Loucy (cell line): ENCODE measurements at regions not wholly inside any gene's neighbourhood (a gene's known extent, or its start where the extent isn't known, plus 50 kb on each side); places are given as distances from the start of the nearest gene placed in this dataset.
A peak's percentile ranks its signal among the peaks of the same experiment; 100 is the strongest.

Experiments
- H2AFZ ChIP-seq: fragments of 200-600 bp; sonication (generic); 2 replicates; pipeline ENCODE4 v1.6.0; 2016; ENCODE audit warnings: antibody characterized with exemption, mild to moderate bottlenecking, low read length, moderate library complexity
- H3F3A ChIP-seq: fragments of 200-600 bp; 2 replicates; pipeline ENCODE4 v1.6.0; 2016; ENCODE audit warnings: antibody characterized with exemption, low read depth, mild to moderate bottlenecking
- H3K27me3 ChIP-seq: fragments of 200-600 bp; sonication (generic); 2 replicates; pipeline ENCODE4 v1.6.1; 2014; ENCODE audit warnings: low read length, mild to moderate bottlenecking; ENCODE audit not compliant: insufficient read depth, poor library complexity, severe bottlenecking
- H3K36me3 ChIP-seq: fragments of 200-600 bp; sonication (generic); 2 replicates; pipeline ENCODE4 v1.6.1; 2016; ENCODE audit warnings: low read length; ENCODE audit not compliant: insufficient read depth
- H3K4me1 ChIP-seq: fragments of 200-600 bp; sonication (generic); 2 replicates; pipeline ENCODE4 v1.5.1; 2014; ENCODE audit warnings: low read length, mild to moderate bottlenecking; ENCODE audit not compliant: insufficient read depth, poor library complexity, severe bottlenecking
- H3K4me2 ChIP-seq: fragments of 200-600 bp; sonication (generic); 2 replicates; pipeline ENCODE4 v1.6.0; 2014; ENCODE audit warnings: antibody characterized with exemption, low read length, low read depth, mild to moderate bottlenecking; ENCODE audit not compliant: poor library complexity, severe bottlenecking
- H3K4me3 ChIP-seq: fragments of 200-600 bp; sonication (generic); 2 replicates; pipeline ENCODE4 v1.5.1; 2014; ENCODE audit warnings: low read length, mild to moderate bottlenecking, mixed read lengths; ENCODE audit not compliant: poor library complexity, severe bottlenecking
- H3K79me2 ChIP-seq: fragments of 200-600 bp; sonication (generic); 2 replicates; pipeline ENCODE4 v1.6.1; 2014; ENCODE audit warnings: low read length; ENCODE audit not compliant: insufficient read depth
- H3K9ac ChIP-seq: fragments of 200-600 bp; sonication (generic); 2 replicates; pipeline ENCODE4 v1.6.0; 2014; ENCODE audit warnings: mild to moderate bottlenecking, low read depth, low read length, moderate library complexity; ENCODE audit not compliant: poor library complexity, severe bottlenecking
- H3K9me2 ChIP-seq: fragments of 200-600 bp; sonication (generic); replicated peaks from 2 replicates; pipeline ENCODE4 v1.6.1; 2016; ENCODE audit warnings: low read depth, low read length, mixed read lengths
- H3K9me3 ChIP-seq: fragments of 200-600 bp; sonication (generic); 2 replicates; pipeline ENCODE4 v1.6.1; 2014; ENCODE audit warnings: mild to moderate bottlenecking, antibody characterized with exemption, low read length, low read depth; ENCODE audit not compliant: insufficient read depth
- H4K20me1 ChIP-seq: fragments of 200-600 bp; sonication (generic); 2 replicates; pipeline ENCODE4 v1.6.0; 2014; ENCODE audit warnings: antibody characterized with exemption, low read length, mild to moderate bottlenecking; ENCODE audit not compliant: insufficient read depth, poor library complexity, severe bottlenecking
- CTCF ChIP-seq: fragments of 200-600 bp; sonication (generic); conservative IDR thresholded peaks from 2 replicates; pipeline ENCODE4 v1.5.1; 2014; ENCODE audit warnings: mild to moderate bottlenecking, antibody characterized with exemption, low read length
- EZH2phosphoT487 ChIP-seq: fragments of 200-600 bp; IDR thresholded peaks from 2 replicates; pipeline ENCODE4 v1.6.1; 2018; ENCODE audit warnings: antibody characterized with exemption, mild to moderate bottlenecking, moderate library complexity, borderline replicate concordance

DNA sequence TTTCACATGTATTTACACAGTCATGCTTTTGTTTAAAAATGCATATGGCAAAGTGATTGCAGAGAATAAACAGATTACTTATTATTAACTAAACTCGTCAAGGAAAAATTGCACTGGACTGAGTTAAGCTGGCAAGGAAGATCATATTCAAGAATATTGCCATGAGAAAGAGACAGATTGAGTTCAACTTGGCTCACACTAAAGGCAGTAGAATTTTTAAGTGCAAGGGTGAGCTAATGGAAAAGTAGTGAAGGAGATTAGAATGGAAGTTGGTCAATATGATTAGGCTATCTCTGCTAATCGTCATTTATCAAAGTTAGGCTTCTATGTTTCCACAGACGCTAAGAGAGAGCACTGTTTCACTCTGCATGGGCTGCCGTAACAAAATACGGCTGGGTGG, 557.6 kb downstream of the PRR16 start:
- H2AFZ ChIP-seq, result no peak overlapping the region
- H3K36me3 ChIP-seq, result no peaks in the 10 kb centered on the region
- H4K20me1 ChIP-seq, result no peaks in the 10 kb centered on the region
- no peaks in the 10 kb centered on the region for H3K27me3 ChIP-seq
- no peaks in the 10 kb centered on the region for H3K9me2 ChIP-seq
- no peaks in the 10 kb centered on the region for H3K79me2 ChIP-seq
- H3F3A ChIP-seq, result no peaks in the 10 kb centered on the region
- H3K4me1 ChIP-seq, result peaks cover 20% of the 10 kb centered on the region
- H3K4me2 ChIP-seq, result no peak overlapping the region
- TF ChIP-seq EZH2phosphoT487, result no peak
- TF ChIP-seq CTCF, result no peak
- H3K9me3 ChIP-seq, result no peaks in the 10 kb centered on the region
- H3K9ac ChIP-seq, result no peak overlapping the region
- H3K4me3 ChIP-seq, result no peak overlapping the region

- Histone ChIP-seq H3K79me2 (no peaks in the 10 kb centered on the region), H3K9ac (peak overlapping the region; percentile 56), H3K9me2 (no peaks in the 10 kb centered on the region), H2AFZ (no peak overlapping the region; the same call in 1 of the 2 replicates), H3K27me3 (no peaks in the 10 kb centered on the region), H3K4me2 (peak overlapping the region; percentile 40), H4K20me1 (no peaks in the 10 kb centered on the region), H3K4me1 (peaks cover 20% of the 10 kb centered on the region), H3F3A (no peaks in the 10 kb centered on the region), H3K4me3 (peak overlapping the region; percentile 28), H3K36me3 (no peaks in the 10 kb centered on the region), H3K9me3 (no peaks in the 10 kb centered on the region)
- TF ChIP-seq EZH2phosphoT487, result no peak
- no peak for TF ChIP-seq CTCF
Measured at GRCh38 chr5:121024416-121025311, 560.6 kb downstream of the PRR16 start.

DNA sequence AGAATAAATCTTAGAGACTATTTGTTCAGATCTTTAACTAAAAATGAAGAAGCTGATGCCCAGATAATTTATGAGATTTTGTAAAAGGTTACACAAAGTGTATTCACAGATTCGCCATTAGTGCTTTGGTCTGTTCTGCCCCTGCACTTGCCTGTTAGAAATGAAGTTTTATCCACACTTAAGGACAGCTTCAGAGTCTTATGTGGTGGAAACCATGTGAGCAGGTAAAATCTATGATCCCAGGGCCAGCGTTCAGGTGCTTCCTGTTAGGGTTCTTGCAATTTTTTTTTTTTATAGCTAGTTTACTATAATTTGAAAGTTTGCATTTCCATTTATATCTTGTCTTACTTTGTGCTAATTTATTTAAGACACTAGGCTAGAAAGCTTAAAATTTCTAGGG, 561.6 kb downstream of the PRR16 start:
- H3F3A ChIP-seq, result no peaks in the 10 kb centered on the region
- no peaks in the 10 kb centered on the region for H4K20me1 ChIP-seq
- peaks cover 20% of the 10 kb centered on the region for H3K4me1 ChIP-seq
- H3K9ac ChIP-seq, result peak overlapping the region; percentile 56
- H3K9me2 ChIP-seq, result no peaks in the 10 kb centered on the region
- H3K27me3 ChIP-seq, result no peaks in the 10 kb centered on the region
- peak overlapping the region; percentile 28 for H3K4me3 ChIP-seq
- peak overlapping the region; percentile 40 for H3K4me2 ChIP-seq
- H3K9me3 ChIP-seq, result no peaks in the 10 kb centered on the region
- H3K79me2 ChIP-seq, result no peaks in the 10 kb centered on the region
- TF ChIP-seq CTCF (no peak), EZH2phosphoT487 (no peak)
- no peaks in the 10 kb centered on the region for H3K36me3 ChIP-seq
- no peak overlapping the region for H2AFZ ChIP-seq
